GM19438 (cell line): ENCODE measurements at regions not wholly inside any gene's neighbourhood (a gene's known extent, or its start where the extent isn't known, plus 50 kb on each side); places are given as distances from the start of the nearest gene placed in this dataset.
"Not testable (repeated sequence)": the region's sequence is repeated elsewhere in the genome, so short reads cannot be mapped to it uniquely, and the experiment has no call there.

Experiments
- ATAC-seq: cut with Tn5 transposase; IDR thresholded peaks from one replicate; pipeline ENCODE4 v1.9.1; 2021; ENCODE audit warnings: low read depth; ENCODE audit not compliant: unreplicated experiment

GRCh38 chr9:100639854-100640253, 62.0 kb downstream of the CAVIN4 start:
- no peak for ATAC-seq

DNA sequence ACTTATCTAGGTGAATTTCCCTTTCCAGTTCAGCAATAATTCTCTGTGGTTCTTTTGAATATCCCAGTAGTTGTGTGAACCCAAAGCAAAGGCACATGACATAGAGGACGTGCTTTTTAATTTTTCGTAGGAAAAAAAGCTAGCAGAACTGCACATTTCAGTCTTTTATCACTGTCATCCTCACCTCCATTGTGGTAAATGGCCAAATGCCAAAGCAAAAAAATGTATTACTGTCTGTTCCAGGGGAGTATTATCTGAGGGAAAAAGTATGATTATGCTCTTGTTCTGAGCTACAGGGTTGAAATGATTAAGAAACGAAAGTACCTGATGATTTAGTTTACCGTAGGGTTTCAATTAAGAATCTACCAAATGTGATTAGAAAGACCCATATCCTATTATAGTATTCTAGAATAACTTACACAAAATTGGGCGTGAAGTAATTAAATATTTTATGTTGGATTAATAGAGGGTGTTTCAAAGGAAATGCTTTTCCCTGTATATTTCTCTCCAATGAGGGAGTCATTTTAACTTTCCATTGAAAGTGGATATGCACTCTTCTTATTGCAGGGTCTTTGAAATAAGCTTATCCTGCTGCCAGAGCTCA, 62.7 kb downstream of the CAVIN4 start:
- no peak for ATAC-seq

- no peak for ATAC-seq
Observed at GRCh38 chr9:100641166-100641565, 63.3 kb downstream of the CAVIN4 start.

DNA sequence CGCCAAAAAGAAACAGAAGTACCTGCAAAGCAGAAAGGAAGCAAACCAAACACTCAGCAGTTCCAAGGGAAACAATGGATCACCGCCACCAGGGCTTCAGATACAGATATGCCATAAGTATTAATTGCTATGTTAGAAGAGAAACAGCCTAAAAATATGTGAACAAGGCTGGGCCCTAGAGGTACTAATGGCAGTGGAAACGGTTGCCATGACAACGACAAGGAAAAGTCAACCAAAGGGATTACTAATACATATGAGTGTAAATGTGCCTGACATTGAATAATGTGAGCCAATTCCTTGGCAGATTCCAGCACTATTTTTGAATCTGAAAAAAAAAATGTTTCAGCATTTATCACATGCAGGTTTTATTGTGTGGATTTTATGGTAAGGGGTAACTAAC, 75.0 kb downstream of the CAVIN4 start:
- ATAC-seq: no peak

- no peak for ATAC-seq
Observed at GRCh38 chr9:100653643-100654334, 75.9 kb downstream of the CAVIN4 start.

- ATAC-seq: not testable (repeated sequence)
Observed at GRCh38 chr9:100656851-100657250, 79.0 kb downstream of the CAVIN4 start.

DNA sequence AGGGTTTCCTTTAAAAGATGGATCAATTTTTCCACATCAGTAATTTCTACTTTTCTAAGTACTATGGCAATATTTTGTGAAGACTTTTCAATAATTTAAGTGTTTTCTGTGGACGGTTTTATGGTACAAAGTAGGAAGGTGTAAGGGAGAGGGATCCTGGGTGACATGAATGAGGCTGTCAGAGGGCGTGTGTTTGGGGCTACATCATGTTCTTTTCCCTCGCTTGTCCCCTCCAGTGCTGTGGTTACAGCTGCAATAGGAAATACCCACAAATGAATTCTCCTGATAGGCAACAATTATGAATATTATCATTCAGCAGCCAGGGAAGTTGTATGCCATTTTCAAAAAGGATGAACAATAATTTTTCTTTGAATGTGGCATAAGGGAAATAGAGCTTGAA, 83.8 kb downstream of the CAVIN4 start:
- ATAC-seq: no peak

DNA sequence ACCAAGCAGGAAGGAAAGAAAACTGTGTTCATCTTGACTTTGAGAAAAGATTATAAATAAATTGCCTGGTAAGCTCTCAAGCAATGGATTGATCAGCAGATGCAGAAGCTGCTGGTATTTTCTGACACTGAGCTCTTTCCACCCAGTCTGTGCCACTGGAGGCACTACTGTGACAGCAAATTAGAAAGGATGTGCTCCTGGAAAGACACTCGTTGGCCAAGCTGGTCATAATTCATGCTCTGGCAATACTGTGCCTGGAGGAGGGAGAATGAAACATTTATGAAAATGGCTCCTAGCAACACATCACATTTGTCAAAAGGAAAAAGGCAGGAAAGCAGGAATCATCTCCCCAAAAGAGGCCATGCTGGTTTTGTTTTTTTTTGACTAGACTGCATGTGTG, 84.2 kb downstream of the CAVIN4 start:
- ATAC-seq: no peak

GRCh38 chr9:100667448-100667847, 89.6 kb downstream of the CAVIN4 start:
- ATAC-seq: no peak

- ATAC-seq: no peak
Observed at GRCh38 chr9:100668024-100668423, 90.1 kb downstream of the CAVIN4 start.

- no peak for ATAC-seq
Observed at GRCh38 chr9:100669968-100670367, 92.1 kb downstream of the CAVIN4 start.

DNA sequence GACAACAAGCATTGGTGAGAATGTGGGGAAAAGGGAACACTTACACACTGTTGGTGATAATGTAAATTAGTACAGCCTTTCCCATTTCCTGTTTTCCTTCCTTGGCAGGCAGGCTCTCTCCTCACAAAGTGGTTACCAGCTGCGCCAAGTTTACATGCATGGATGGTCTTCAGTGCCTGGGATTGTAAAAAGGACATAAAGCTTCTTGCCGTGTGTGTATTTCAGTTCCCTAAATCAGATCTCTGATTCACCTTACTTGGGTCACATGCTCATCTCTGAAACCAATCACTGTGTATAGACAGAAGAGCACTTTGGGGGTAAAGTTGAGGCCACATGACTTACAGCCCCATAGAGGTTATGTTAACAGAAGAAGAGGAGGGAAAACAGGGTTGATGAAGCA, 92.8 kb downstream of the CAVIN4 start:
- ATAC-seq: peak; percentile 56

GRCh38 chr9:100671898-100672297, 94.0 kb downstream of the CAVIN4 start:
- no peak for ATAC-seq

- ATAC-seq: no peak
Observed at GRCh38 chr9:100673249-100673648, 95.4 kb downstream of the CAVIN4 start.

- no peak for ATAC-seq
Observed at GRCh38 chr9:100674419-100675122, 96.7 kb downstream of the CAVIN4 start.

DNA sequence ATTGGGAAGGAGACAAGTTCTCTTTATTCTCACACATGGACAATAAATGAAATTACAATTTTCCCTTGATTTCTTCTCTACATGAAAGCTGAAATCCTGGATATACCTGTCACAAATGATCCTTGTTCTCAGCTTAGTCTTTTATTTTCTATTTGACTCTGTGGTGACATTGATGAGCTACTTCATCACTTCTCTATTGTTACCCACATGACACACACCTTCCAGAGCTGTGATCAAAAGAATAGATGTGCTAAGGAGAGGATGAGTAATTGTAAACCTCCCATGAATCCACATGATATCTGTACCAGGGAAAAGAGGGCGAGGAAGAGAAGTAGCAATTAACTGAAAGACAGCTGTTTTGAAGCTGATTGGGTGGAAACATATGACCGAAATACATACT, 102.0 kb downstream of the CAVIN4 start:
- ATAC-seq: no peak

DNA sequence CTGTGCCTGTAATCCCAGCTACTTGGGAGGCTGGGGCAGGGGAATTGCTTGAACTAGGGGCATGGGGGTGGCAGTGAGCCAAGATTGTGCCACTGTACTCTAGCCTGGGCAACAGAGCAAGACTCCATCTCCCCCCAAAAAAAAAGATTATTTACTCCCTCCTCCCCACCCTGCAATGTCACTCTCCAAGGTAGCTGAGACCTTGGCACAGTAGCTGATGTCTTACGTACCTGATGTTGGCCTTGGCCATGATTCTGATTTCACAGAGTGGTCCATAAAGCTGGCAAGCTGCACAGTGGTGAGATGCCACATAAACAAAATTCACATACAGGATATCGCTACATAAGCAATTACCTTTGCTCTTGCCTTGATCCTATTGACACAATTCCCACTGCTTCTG, 108.5 kb downstream of the CAVIN4 start:
- ATAC-seq: no peak

DNA sequence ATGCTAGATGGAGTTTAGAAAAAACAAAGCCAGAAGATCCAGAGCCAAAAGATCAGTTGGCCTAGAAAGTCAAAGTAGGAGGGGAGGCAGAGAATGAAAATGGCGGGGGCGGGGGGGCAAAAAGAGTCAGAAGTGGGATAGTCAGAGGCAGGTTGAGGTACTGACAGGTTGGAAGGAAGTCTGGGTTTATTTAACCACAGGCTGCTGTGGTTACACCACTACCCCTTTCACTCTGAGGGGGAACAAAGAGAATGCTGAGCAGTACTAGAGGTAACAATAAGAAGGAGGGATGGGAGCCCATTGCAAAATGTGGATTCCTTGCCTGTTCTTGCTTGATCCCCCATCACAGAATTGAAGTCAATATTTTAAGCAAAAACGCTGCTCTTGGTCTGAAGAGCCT, 111.8 kb downstream of the CAVIN4 start:
- no peak for ATAC-seq

DNA sequence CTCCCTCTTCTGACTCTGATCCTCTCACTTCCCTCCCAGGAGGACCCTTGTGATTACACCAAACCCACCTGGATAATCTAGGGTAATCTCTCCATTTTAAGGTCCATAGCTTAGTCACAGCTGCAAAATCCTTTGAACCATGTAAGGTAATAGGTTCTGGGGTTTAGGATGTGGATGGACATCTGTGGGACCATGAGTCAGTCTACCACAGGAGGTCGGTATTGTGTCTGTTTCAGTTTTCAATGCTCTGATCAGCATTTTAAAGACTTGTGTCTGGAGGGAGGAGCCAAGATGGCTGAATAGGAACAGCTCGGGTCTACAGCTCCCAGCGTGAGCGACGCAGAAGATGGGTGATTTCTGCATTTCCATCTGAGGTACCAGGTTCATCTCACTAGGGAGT, 112.6 kb downstream of the CAVIN4 start:
- ATAC-seq: no peak

- no peak for ATAC-seq
Observed at GRCh38 chr9:100697339-100697738, 119.5 kb downstream of the CAVIN4 start.

DNA sequence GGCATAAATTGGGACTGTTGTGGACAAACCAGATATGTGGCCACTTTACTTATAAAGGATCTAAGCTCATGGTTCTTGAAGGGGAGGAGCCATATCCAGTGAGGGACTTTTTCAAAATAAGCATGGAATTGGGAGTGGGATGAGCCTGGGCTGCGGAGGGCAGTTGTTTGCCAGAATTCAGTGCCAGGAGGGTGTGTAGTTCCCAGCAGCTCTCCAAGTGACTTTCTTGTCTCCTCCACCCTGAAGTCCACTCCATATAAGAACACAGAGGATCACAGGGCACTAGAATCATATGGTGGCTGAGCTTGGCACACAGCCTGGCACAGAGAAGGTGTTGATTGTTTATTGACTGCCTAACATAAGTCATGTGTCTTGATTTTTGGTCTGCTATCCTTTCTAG, 121.1 kb downstream of the CAVIN4 start:
- ATAC-seq: no peak

- ATAC-seq: no peak
Observed at GRCh38 chr9:100699668-100700067, 121.8 kb downstream of the CAVIN4 start.
